ENCODE measurements at regions not wholly inside any gene's neighbourhood (a gene's known extent, or its start where the extent isn't known, plus 50 kb on each side); places are given as distances from the start of the nearest gene placed in this dataset.

GRCh38 chr4:72975488-72975784, 94.1 kb downstream of the COX18 start:
- TF ChIP-seq, protein P1, sequence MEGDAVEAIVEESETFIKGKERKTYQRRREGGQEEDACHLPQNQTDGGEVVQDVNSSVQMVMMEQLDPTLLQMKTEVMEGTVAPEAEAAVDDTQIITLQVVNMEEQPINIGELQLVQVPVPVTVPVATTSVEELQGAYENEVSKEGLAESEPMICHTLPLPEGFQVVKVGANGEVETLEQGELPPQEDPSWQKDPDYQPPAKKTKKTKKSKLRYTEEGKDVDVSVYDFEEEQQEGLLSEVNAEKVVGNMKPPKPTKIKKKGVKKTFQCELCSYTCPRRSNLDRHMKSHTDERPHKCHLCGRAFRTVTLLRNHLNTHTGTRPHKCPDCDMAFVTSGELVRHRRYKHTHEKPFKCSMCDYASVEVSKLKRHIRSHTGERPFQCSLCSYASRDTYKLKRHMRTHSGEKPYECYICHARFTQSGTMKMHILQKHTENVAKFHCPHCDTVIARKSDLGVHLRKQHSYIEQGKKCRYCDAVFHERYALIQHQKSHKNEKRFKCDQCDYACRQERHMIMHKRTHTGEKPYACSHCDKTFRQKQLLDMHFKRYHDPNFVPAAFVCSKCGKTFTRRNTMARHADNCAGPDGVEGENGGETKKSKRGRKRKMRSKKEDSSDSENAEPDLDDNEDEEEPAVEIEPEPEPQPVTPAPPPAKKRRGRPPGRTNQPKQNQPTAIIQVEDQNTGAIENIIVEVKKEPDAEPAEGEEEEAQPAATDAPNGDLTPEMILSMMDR (IDR thresholded peaks at IDR 0.05): no peak
- TF ChIP-seq EZH2 (IDR thresholded peaks at IDR 0.05; ENCODE audit: borderline replicate concordance, insufficient read depth, low read depth, low read length, poor library complexity, severe bottlenecking): no peak
